Lower leg skin (tissue), 4 donors: ENCODE measurements at regions not wholly inside any gene's neighbourhood (a gene's known extent, or its start where the extent isn't known, plus 50 kb on each side); places are given as distances from the start of the nearest gene placed in this dataset.

Source experiments
- DNase-seq, 2 donors: peaks; one replicate each; pipeline ENCODE4 v3.0.0-alpha.2; 2019; ENCODE audit warnings: low spot score in 2 of 2
- H3K4me3 ChIP-seq: fragments of 200-600 bp; sonication (generic); 2 replicates; pipeline ENCODE4 v1.5.1; 2017; ENCODE audit warnings: mild to moderate bottlenecking, low read depth; ENCODE audit not compliant: poor library complexity, severe bottlenecking
- CTCF ChIP-seq, 3 donors: fragments of 450-650 bp; IDR thresholded peaks; one replicate each; pipeline ENCODE4 v1.5.1; 2016; ENCODE audit warnings: antibody characterized with exemption in 3 of 3, mild to moderate bottlenecking in 3 of 3, moderate library complexity in 2 of 3
- POLR2A ChIP-seq, 2 donors: fragments of 450-650 bp; IDR thresholded peaks; one replicate each; pipeline ENCODE4 v1.6.1; 2016 to 2017; ENCODE audit warnings: antibody characterized with exemption in 2 of 2, mild to moderate bottlenecking in 1 of 2, moderate library complexity in 1 of 2
- WGBS, 2 donors: methylation state at CpG; one replicate each; pipeline ENCODE4 v1.1.5; 2018; 5-methylcytosine and 5-hydroxymethylcytosine counted together
- intact Hi-C: fragments of 100-400 bp; cut with DNase I; formaldehyde crosslinking; loops from one replicate; pipeline ENCODE4 v1.15.0; 2023; ENCODE audit warnings: low total_unique reads

- intact Hi-C loops, result no loop called here
- DNase-seq, result no peak
- H3K4me3 ChIP-seq, result no peak overlapping the region
- 51 to 52% methylated on average over 10 of the region's 10 CpGs for WGBS, 2 donors
- TF ChIP-seq CTCF (IDR thresholded peaks at IDR 0.05) (no peak), POLR2A (IDR thresholded peaks at IDR 0.05) (no peak)
These were observed 256.0 kb downstream of the TMEM167A start for GRCh38 chr5:82820961-82821845.

- TF ChIP-seq POLR2A (IDR thresholded peaks at IDR 0.05) (no peak), CTCF (IDR thresholded peaks at IDR 0.05) (no peak)
- DNase-seq, result no peak
- WGBS, 2 donors, result 86 to 94% methylated on average over 1 of the region's 1 CpG
- no peak overlapping the region for H3K4me3 ChIP-seq
- intact Hi-C loops, result no loop called here
These were observed 257.0 kb downstream of the TMEM167A start for GRCh38 chr5:82820188-82820587.

GRCh38 chr5:82817897-82818676 lies 259.1 kb downstream of the TMEM167A start:
- DNase-seq, result no peak
- 86 to 87% methylated on average over 7 of the region's 7 CpGs for WGBS, 2 donors
- H3K4me3 ChIP-seq, result no peak overlapping the region
- intact Hi-C loops, result no loop called here
- TF ChIP-seq POLR2A (IDR thresholded peaks at IDR 0.05), result no peak
- no peak for TF ChIP-seq CTCF (IDR thresholded peaks at IDR 0.05)

- no peak for DNase-seq
- no peak for TF ChIP-seq POLR2A (IDR thresholded peaks at IDR 0.05)
- no peak for TF ChIP-seq CTCF (IDR thresholded peaks at IDR 0.05)
- intact Hi-C loops, result no loop called here
- WGBS, 2 donors, result 72 to 80% methylated on average over 5 of the region's 5 CpGs
- no peak overlapping the region for H3K4me3 ChIP-seq
These were observed 260.3 kb downstream of the TMEM167A start for GRCh38 chr5:82816926-82817325.

GRCh38 chr5:82815871-82816270 lies 261.3 kb downstream of the TMEM167A start:
- no peak for DNase-seq
- H3K4me3 ChIP-seq, result no peak overlapping the region
- TF ChIP-seq CTCF (IDR thresholded peaks at IDR 0.05) (no peak), POLR2A (IDR thresholded peaks at IDR 0.05) (no peak)
- intact Hi-C loops, result no loop called here
- WGBS, 2 donors, result 41 to 55% methylated on average over 1 of the region's 1 CpG
